Esophagus (tissue), 2 donors: ENCODE measurements at regions not wholly inside any gene's neighbourhood (a gene's known extent, or its start where the extent isn't known, plus 50 kb on each side); places are given as distances from the start of the nearest gene placed in this dataset.

Source experiments
- H3K27ac ChIP-seq, 2 donors: one replicate each; pipeline ENCODE4 v1.5.1; 2013; ENCODE audit warnings: low read depth in 2 of 2, mild to moderate bottlenecking in 2 of 2, inconsistent platforms in 1 of 2, low read length in 1 of 2, moderate library complexity in 1 of 2
- H3K27me3 ChIP-seq, 2 donors: one replicate each; pipeline ENCODE4 v1.6.1; 2013; ENCODE audit warnings: low read length in 2 of 2, control low read depth in 1 of 2, mild to moderate bottlenecking in 1 of 2; ENCODE audit not compliant: insufficient read depth in 2 of 2, control insufficient read depth in 1 of 2
- H3K36me3 ChIP-seq, 2 donors: one replicate each; pipeline ENCODE4 v1.6.1; 2013; ENCODE audit warnings: low read length in 1 of 2; ENCODE audit not compliant: control insufficient read depth in 2 of 2, insufficient read depth in 2 of 2
- H3K4me1 ChIP-seq, 2 donors: one replicate each; pipeline ENCODE4 v1.6.1; 2013; ENCODE audit warnings: low read length in 1 of 2; ENCODE audit not compliant: control insufficient read depth in 2 of 2, insufficient read depth in 2 of 2
- H3K4me3 ChIP-seq, 2 donors: one replicate each; pipeline ENCODE4 v1.5.1; 2013; ENCODE audit warnings: low read length in 2 of 2, mild to moderate bottlenecking in 2 of 2, low read depth in 1 of 2, moderate library complexity in 1 of 2
- H3K9me3 ChIP-seq, 2 donors: one replicate each; pipeline ENCODE4 v1.6.1; 2013; ENCODE audit warnings: mild to moderate bottlenecking in 2 of 2, low read depth in 1 of 2, low read length in 1 of 2, moderate library complexity in 1 of 2; ENCODE audit not compliant: control insufficient read depth in 2 of 2, insufficient read depth in 1 of 2
- WGBS, 2 donors: extraction: QIAGEN DNeasy Blood & Tissue Kit; methylation state at CpG; one replicate each; pipeline ENCODE4 v1.1.7; 2013; 5-methylcytosine and 5-hydroxymethylcytosine counted together
- donor health status: healthy with polysubstance abuse.
- donor health status: Bipolar disorder and iron deficiency.

GRCh38 chr10:130772676-130773075 is 538.8 kb downstream of the TCERG1L start:
- Histone ChIP-seq H3K27ac (no peak overlapping the region), H3K36me3 (no peaks in the 10 kb centered on the region), H3K9me3 (peaks cover 4 to 19% of the 10 kb centered on the region in 2 donors), H3K27me3 (no peaks in the 10 kb centered on the region), H3K4me1 (no peaks in the 10 kb centered on the region), H3K4me3 (no peak overlapping the region)
- WGBS, 2 donors: 70 to 77% methylated on average over 5 of the region's 5 CpGs

GRCh38 chr10:130773941-130774340 is 537.6 kb downstream of the TCERG1L start:
- no peak overlapping the region for H3K27ac ChIP-seq
- WGBS, 2 donors: 54 to 61% methylated on average over 8 of the region's 8 CpGs
- H3K9me3 ChIP-seq: peaks cover 0 to 12% of the 10 kb centered on the region in 2 donors
- no peaks in the 10 kb centered on the region for H3K4me1 ChIP-seq
- H3K36me3 ChIP-seq: no peaks in the 10 kb centered on the region
- H3K27me3 ChIP-seq: no peaks in the 10 kb centered on the region
- H3K4me3 ChIP-seq: no peak overlapping the region

- Histone ChIP-seq H3K36me3 (no peaks in the 10 kb centered on the region), H3K9me3 (peaks cover 0 to 6% of the 10 kb centered on the region in 2 donors)
Measured at GRCh38 chr10:130774871-130775270, 536.6 kb downstream of the TCERG1L start.

GRCh38 chr10:130775311-130775710 is 536.2 kb downstream of the TCERG1L start:
- Histone ChIP-seq H3K4me1 (no peaks in the 10 kb centered on the region), H3K36me3 (no peaks in the 10 kb centered on the region), H3K27ac (no peak overlapping the region), H3K9me3 (peaks cover 0 to 6% of the 10 kb centered on the region in 2 donors), H3K27me3 (no peaks in the 10 kb centered on the region), H3K4me3 (no peak overlapping the region)
- WGBS, 2 donors: 74 to 85% methylated on average over 1 of the region's 1 CpG

More at GRCh38 chr10:130774871-130775270, 536.6 kb downstream of the TCERG1L start:
- no peak overlapping the region for H3K27ac ChIP-seq
- 77 to 84% methylated on average over 6 of the region's 6 CpGs for WGBS, 2 donors
- no peaks in the 10 kb centered on the region for H3K4me1 ChIP-seq
- no peak overlapping the region for H3K4me3 ChIP-seq
- no peaks in the 10 kb centered on the region for H3K27me3 ChIP-seq

- Histone ChIP-seq H3K4me3 (no peak overlapping the region), H3K27ac (no peak overlapping the region), H3K36me3 (no peaks in the 10 kb centered on the region), H3K4me1 (no peaks in the 10 kb centered on the region), H3K9me3 (peaks cover 0 to 2% of the 10 kb centered on the region in 2 donors), H3K27me3 (no peaks in the 10 kb centered on the region)
- 67 to 69% methylated on average over 10 of the region's 10 CpGs for WGBS, 2 donors
Measured at GRCh38 chr10:130776724-130777123, 534.8 kb downstream of the TCERG1L start.

GRCh38 chr10:130777507-130778165 is 533.9 kb downstream of the TCERG1L start:
- no peak overlapping the region for H3K4me3 ChIP-seq
- H3K27me3 ChIP-seq: no peaks in the 10 kb centered on the region
- H3K4me1 ChIP-seq: no peaks in the 10 kb centered on the region
- H3K27ac ChIP-seq: no peak overlapping the region
- peaks cover 0 to 2% of the 10 kb centered on the region in 2 donors for H3K9me3 ChIP-seq
- 87 to 88% methylated on average over 15 of the region's 15 CpGs for WGBS, 2 donors
- H3K36me3 ChIP-seq: no peaks in the 10 kb centered on the region

GRCh38 chr10:130778166-130778545 is 533.4 kb downstream of the TCERG1L start:
- WGBS, 2 donors: 82 to 84% methylated on average over 7 of the region's 7 CpGs
- no peaks in the 10 kb centered on the region for H3K36me3 ChIP-seq
- no peak overlapping the region for H3K4me3 ChIP-seq
- peaks cover 0 to 2% of the 10 kb centered on the region in 2 donors for H3K9me3 ChIP-seq
- no peaks in the 10 kb centered on the region for H3K4me1 ChIP-seq
- no peak overlapping the region for H3K27ac ChIP-seq
- no peaks in the 10 kb centered on the region for H3K27me3 ChIP-seq

GRCh38 chr10:130780763-130781162 is 530.8 kb downstream of the TCERG1L start:
- no peaks in the 10 kb centered on the region for H3K9me3 ChIP-seq
- no peak overlapping the region for H3K27ac ChIP-seq
- H3K4me3 ChIP-seq: no peak overlapping the region
- H3K4me1 ChIP-seq: no peaks in the 10 kb centered on the region
- 36 to 41% methylated on average over 9 of the region's 9 CpGs for WGBS, 2 donors
- no peaks in the 10 kb centered on the region for H3K27me3 ChIP-seq
- H3K36me3 ChIP-seq: no peaks in the 10 kb centered on the region

GRCh38 chr10:130781206-130781605 is 530.3 kb downstream of the TCERG1L start:
- no peak overlapping the region for H3K27ac ChIP-seq
- H3K4me1 ChIP-seq: no peaks in the 10 kb centered on the region
- 73 to 76% methylated on average over 8 of the region's 8 CpGs for WGBS, 2 donors
- H3K4me3 ChIP-seq: no peak overlapping the region
- no peaks in the 10 kb centered on the region for H3K27me3 ChIP-seq
- H3K9me3 ChIP-seq: no peaks in the 10 kb centered on the region
- H3K36me3 ChIP-seq: no peaks in the 10 kb centered on the region

- 78% methylated on average over 7 of the region's 7 CpGs for WGBS, 2 donors
- Histone ChIP-seq H3K9me3 (no peaks in the 10 kb centered on the region), H3K4me1 (no peaks in the 10 kb centered on the region)
Measured at GRCh38 chr10:130781623-130782022, 529.9 kb downstream of the TCERG1L start.

More at GRCh38 chr10:130781623-130782022, 529.9 kb downstream of the TCERG1L start:
- Histone ChIP-seq H3K27me3 (no peaks in the 10 kb centered on the region), H3K27ac (no peak overlapping the region), H3K4me3 (no peak overlapping the region), H3K36me3 (no peaks in the 10 kb centered on the region)
